ENCODE measurements at regions not wholly inside any gene's neighbourhood (a gene's known extent, or its start where the extent isn't known, plus 50 kb on each side); places are given as distances from the start of the nearest gene placed in this dataset.

DNA sequence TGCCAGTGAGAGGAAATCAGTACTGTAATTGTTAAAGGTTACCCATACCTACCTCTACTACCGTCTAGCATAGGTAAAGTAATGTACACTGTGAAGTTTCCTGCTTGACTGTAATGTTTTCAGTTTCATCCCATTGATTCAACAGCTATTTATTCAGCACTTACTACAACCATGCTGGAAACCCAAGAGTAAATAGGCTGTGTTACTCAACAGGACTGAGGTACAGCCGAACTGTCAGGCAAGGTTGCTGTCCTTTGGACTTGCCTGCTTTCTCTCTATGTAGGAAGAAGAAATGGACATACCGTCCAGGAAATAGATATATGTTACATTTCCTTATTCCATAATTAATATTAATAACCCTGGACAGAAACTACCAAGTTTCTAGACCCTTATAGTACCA, 265.5 kb downstream of the NR2F2 start:
- peaks cover 3% of the 10 kb centered on the region for H3K4me1 ChIP-seq (ENCODE audit: control insufficient read depth, insufficient read depth, low read length)
- H3K4me3 ChIP-seq (ENCODE audit: low read depth, low read length) = no peak overlapping the region
- no peaks in the 10 kb centered on the region for H3K9me3 ChIP-seq (ENCODE audit: control insufficient read depth, insufficient read depth, low read length)
- H3K36me3 ChIP-seq (ENCODE audit: control insufficient read depth, insufficient read depth, low read length) = no peaks in the 10 kb centered on the region
- no peaks in the 10 kb centered on the region for H3K27me3 ChIP-seq (ENCODE audit: control insufficient read depth, insufficient read depth, low read length)
- no peak overlapping the region for H3K9ac ChIP-seq (ENCODE audit: low read depth, low read length)

DNA sequence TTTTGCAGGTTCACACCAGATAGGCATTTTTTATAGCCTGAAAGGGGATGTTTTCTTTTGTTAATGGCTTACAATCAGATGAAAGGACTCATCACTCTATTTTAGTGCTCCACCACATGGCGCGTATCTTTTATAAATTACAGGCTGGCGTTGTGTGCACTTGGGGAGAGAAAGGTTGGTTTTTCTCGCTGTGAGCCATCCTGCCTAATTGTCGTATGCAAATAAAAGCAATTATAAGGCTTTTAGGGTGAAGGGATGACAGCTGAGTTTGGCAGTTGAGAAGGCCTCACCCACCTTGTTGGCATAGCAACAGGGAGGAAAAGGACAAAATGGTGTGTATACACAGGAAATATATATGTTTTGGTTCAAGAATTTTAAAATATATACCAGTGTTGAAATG, 268.0 kb downstream of the NR2F2 start:
- H3K27me3 ChIP-seq (ENCODE audit: control insufficient read depth, insufficient read depth, low read length) = no peaks in the 10 kb centered on the region
- no peak overlapping the region for H3K9ac ChIP-seq (ENCODE audit: low read depth, low read length)

DNA sequence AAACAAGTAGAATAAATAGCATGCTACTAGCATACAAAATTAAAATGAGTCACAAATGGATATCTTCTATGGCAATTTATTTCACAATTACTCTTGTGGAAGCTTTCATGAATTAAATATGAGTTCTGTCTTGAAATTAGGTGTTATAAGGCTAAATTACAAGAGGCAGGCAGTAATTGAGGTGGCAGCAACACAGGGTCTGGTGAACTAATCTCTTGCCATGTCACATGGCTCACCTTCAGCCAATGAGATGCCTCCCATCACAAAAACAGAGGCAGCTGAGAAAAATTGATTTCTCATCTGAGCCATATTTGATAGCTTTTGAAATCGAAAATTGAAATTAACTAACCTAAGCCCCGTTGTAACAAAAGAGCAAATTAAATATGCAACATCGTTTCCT, 268.8 kb downstream of the NR2F2 start:
- H3K27me3 ChIP-seq (ENCODE audit: control insufficient read depth, insufficient read depth, low read length) = no peaks in the 10 kb centered on the region
- no peaks in the 10 kb centered on the region for H3K4me1 ChIP-seq (ENCODE audit: control insufficient read depth, insufficient read depth, low read length)
- H3K9ac ChIP-seq (ENCODE audit: low read depth, low read length) = no peak overlapping the region
- no peaks in the 10 kb centered on the region for H3K9me3 ChIP-seq (ENCODE audit: control insufficient read depth, insufficient read depth, low read length)
- no peak overlapping the region for H3K4me3 ChIP-seq (ENCODE audit: low read depth, low read length)
- H3K36me3 ChIP-seq (ENCODE audit: control insufficient read depth, insufficient read depth, low read length) = no peaks in the 10 kb centered on the region

More for the DNA sequence above, 268.0 kb downstream of the NR2F2 start:
- Histone ChIP-seq H3K4me3 (ENCODE audit: low read depth, low read length) (no peak overlapping the region), H3K4me1 (ENCODE audit: control insufficient read depth, insufficient read depth, low read length) (peaks cover 2% of the 10 kb centered on the region), H3K9me3 (ENCODE audit: control insufficient read depth, insufficient read depth, low read length) (no peaks in the 10 kb centered on the region), H3K36me3 (ENCODE audit: control insufficient read depth, insufficient read depth, low read length) (no peaks in the 10 kb centered on the region)

DNA sequence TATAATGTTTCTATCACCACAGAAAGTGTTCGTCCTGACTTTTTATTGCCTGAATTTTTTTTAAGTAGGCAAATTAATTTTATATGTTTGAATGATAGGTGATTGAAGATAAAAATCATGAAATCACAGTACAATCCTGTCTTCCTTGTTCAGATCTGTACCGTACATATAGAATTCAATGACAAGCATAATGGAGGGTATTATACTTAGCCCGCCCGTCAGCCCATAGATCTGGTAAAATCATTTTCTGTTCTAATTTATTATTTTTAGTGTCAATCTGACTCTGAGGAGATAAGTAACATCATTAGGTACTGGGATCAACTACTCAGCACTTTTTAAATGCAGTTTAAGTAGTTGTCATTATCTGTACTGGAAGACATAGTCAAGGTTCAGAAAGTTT, 269.9 kb downstream of the NR2F2 start:
- Histone ChIP-seq H3K9me3 (ENCODE audit: control insufficient read depth, insufficient read depth, low read length) (no peaks in the 10 kb centered on the region), H3K9ac (ENCODE audit: low read depth, low read length) (no peak overlapping the region), H3K27me3 (ENCODE audit: control insufficient read depth, insufficient read depth, low read length) (no peaks in the 10 kb centered on the region), H3K4me1 (ENCODE audit: control insufficient read depth, insufficient read depth, low read length) (no peaks in the 10 kb centered on the region), H3K4me3 (ENCODE audit: low read depth, low read length) (no peak overlapping the region), H3K36me3 (ENCODE audit: control insufficient read depth, insufficient read depth, low read length) (no peaks in the 10 kb centered on the region)

DNA sequence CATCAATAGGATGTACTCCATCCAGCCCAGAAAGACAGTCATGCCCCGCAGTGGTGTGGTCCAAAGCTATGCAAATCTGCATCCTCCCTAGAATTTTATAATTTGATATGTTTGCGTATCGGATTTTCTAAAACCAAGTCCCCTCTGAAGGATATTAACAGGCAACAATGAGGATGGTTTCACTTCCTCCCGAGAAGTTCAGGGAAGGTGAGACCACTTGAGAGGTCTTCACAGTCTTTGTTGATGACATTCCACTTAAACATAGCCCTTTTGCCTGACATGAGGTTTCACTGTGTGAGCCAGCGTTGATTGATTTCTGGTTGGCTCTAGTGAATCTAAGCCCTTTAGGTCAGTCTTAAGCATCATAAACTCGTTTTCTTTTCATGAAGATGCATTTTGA, 276.1 kb downstream of the NR2F2 start:
- Histone ChIP-seq H3K9me3 (ENCODE audit: control insufficient read depth, insufficient read depth, low read length) (no peaks in the 10 kb centered on the region), H3K4me1 (ENCODE audit: control insufficient read depth, insufficient read depth, low read length) (no peaks in the 10 kb centered on the region), H3K4me3 (ENCODE audit: low read depth, low read length) (no peak overlapping the region), H3K36me3 (ENCODE audit: control insufficient read depth, insufficient read depth, low read length) (no peaks in the 10 kb centered on the region), H3K27me3 (ENCODE audit: control insufficient read depth, insufficient read depth, low read length) (no peaks in the 10 kb centered on the region), H3K9ac (ENCODE audit: low read depth, low read length) (no peak overlapping the region)

DNA sequence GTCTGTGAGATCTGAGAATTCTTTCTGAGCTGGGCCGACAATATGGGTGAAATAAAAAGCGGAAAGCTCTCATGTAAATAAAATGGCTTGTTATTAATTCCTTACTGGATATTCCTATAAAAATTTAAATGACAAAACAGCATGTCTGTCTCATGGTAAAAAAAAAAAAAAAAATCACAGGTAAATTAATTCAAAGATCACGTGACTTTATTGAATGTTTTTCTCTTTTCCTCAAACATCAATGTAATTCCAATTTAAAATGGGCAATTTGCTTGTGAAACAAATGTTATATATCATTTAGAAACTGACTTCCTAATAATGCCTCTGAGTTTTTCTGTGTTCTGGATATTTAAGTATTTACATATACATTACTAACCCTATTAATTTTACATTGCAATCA, 280.3 kb downstream of the NR2F2 start:
- Histone ChIP-seq H3K27me3 (ENCODE audit: control insufficient read depth, insufficient read depth, low read length) (no peaks in the 10 kb centered on the region), H3K4me1 (ENCODE audit: control insufficient read depth, insufficient read depth, low read length) (no peaks in the 10 kb centered on the region), H3K4me3 (ENCODE audit: low read depth, low read length) (no peak overlapping the region), H3K36me3 (ENCODE audit: control insufficient read depth, insufficient read depth, low read length) (no peaks in the 10 kb centered on the region), H3K9ac (ENCODE audit: low read depth, low read length) (no peak overlapping the region), H3K9me3 (ENCODE audit: control insufficient read depth, insufficient read depth, low read length) (no peaks in the 10 kb centered on the region)

DNA sequence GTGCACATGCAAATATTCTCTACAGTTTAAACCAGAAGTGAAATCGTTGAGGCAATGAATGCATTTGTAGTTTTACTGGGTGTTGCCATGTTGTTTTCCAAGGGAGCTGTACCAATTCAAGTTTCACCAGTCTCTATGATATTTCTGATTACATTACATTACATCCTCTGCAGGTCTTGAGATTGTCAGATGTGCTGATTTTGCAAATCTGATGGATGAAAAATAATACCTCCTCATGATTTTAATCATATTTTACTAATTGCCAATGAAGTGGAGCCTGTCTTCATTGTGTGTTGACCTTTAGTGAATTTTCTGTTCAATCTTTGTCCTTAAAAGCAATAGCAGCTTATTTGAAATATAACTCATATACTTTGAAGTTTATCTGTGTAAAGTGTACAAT, 282.4 kb downstream of the NR2F2 start:
- Histone ChIP-seq H3K4me3 (ENCODE audit: low read depth, low read length) (no peak overlapping the region), H3K27me3 (ENCODE audit: control insufficient read depth, insufficient read depth, low read length) (no peaks in the 10 kb centered on the region)

DNA sequence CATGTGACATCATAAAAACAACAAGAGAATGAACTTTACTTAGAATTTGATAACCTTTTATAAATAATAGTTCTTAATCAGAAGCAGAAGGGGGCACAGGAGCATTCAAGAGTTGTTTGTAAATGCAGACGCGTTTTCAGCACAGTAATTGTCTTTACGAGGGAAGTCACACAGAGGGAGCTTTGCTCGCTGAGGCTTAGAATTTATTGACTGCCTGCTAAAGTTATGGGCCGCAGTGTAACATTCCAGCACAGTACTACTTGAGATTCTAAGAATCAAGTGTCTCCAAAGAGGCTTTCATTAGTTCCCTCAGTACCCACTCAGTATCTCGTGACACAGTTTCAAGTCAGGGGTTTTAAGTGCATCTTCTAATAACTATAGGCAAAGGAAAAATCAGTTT, 288.7 kb downstream of the NR2F2 start:
- Histone ChIP-seq H3K9ac (ENCODE audit: low read depth, low read length) (no peak overlapping the region), H3K27me3 (ENCODE audit: control insufficient read depth, insufficient read depth, low read length) (no peaks in the 10 kb centered on the region), H3K9me3 (ENCODE audit: control insufficient read depth, insufficient read depth, low read length) (no peaks in the 10 kb centered on the region), H3K4me1 (ENCODE audit: control insufficient read depth, insufficient read depth, low read length) (peaks cover 12% of the 10 kb centered on the region), H3K36me3 (ENCODE audit: control insufficient read depth, insufficient read depth, low read length) (no peaks in the 10 kb centered on the region), H3K4me3 (ENCODE audit: low read depth, low read length) (no peak overlapping the region)

More for the DNA sequence above, 282.4 kb downstream of the NR2F2 start:
- Histone ChIP-seq H3K4me1 (ENCODE audit: control insufficient read depth, insufficient read depth, low read length) (no peaks in the 10 kb centered on the region), H3K9me3 (ENCODE audit: control insufficient read depth, insufficient read depth, low read length) (no peaks in the 10 kb centered on the region), H3K9ac (ENCODE audit: low read depth, low read length) (no peak overlapping the region), H3K36me3 (ENCODE audit: control insufficient read depth, insufficient read depth, low read length) (no peaks in the 10 kb centered on the region)

DNA sequence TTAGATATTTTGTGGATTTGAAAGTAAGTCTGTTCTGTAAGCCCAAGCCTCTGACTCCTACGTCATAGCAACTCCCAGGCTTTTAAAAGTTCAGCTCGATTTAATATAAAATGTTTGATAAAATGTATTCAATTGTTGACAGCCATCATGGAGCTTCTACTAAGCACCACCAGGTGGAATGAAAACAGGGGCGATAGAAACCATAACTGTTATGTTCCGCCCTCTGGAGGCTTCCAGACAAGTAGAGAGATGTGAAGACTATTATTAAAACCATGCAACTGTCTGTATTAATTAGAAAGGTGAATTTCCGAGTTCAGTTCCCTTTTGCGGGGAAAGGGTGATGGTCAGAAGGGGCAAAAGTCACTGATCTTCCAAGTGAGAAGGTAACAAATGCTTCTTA, 292.2 kb downstream of the NR2F2 start:
- Histone ChIP-seq H3K4me3 (ENCODE audit: low read depth, low read length) (no peak overlapping the region), H3K27me3 (ENCODE audit: control insufficient read depth, insufficient read depth, low read length) (no peaks in the 10 kb centered on the region), H3K4me1 (ENCODE audit: control insufficient read depth, insufficient read depth, low read length) (peaks cover 12% of the 10 kb centered on the region), H3K9me3 (ENCODE audit: control insufficient read depth, insufficient read depth, low read length) (no peaks in the 10 kb centered on the region), H3K36me3 (ENCODE audit: control insufficient read depth, insufficient read depth, low read length) (no peaks in the 10 kb centered on the region), H3K9ac (ENCODE audit: low read depth, low read length) (no peak overlapping the region)

DNA sequence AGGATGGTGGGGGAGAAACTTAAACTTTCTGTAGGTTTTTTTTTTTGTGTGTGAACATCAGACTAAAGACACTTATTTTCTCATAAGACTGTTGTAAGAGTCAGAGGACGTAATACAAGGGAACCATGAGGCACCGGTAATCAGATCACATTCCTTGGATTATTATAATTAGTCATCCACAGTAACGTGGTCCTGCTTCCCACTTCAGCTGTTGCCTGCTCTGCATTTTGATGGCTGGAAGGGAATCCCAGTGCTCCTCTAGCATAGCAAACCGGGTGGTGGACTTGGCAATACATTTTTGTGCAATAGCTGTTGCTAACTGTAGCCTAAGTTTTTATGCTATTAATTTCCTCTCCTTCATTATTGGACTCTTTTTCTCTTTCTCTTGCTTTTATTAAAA, 294.8 kb downstream of the NR2F2 start:
- Histone ChIP-seq H3K27me3 (ENCODE audit: control insufficient read depth, insufficient read depth, low read length) (no peaks in the 10 kb centered on the region), H3K9ac (ENCODE audit: low read depth, low read length) (no peak overlapping the region), H3K4me3 (ENCODE audit: low read depth, low read length) (no peak overlapping the region), H3K9me3 (ENCODE audit: control insufficient read depth, insufficient read depth, low read length) (no peaks in the 10 kb centered on the region), H3K36me3 (ENCODE audit: control insufficient read depth, insufficient read depth, low read length) (no peaks in the 10 kb centered on the region), H3K4me1 (ENCODE audit: control insufficient read depth, insufficient read depth, low read length) (no peaks in the 10 kb centered on the region)

DNA sequence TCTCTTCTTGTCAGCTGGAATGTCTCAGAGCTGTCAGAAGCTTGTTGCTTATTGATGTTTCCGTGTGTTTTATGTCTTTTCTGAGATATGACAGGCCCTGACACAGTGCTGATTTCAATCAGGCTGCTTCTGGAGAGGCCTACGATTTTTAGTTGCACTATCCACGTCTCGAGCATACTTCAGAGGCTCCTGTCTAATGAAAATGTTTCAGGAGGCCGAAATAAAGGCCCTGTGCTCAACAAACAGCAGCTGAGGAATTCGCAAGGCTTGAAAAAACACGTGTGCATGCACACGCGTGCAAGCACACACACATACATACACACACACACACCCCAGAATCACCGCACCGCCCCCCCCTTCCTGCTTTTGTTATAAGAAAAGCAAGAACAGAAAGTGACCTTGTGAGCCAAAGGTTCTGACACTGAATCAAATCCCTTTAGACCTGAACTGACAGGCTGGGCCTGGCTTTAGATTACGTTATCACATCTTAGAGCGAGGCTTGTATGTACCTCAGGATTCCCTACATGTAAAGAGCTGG, 296.6 kb downstream of the NR2F2 start:
- no peak overlapping the region for H3K9ac ChIP-seq (ENCODE audit: low read depth, low read length)

DNA sequence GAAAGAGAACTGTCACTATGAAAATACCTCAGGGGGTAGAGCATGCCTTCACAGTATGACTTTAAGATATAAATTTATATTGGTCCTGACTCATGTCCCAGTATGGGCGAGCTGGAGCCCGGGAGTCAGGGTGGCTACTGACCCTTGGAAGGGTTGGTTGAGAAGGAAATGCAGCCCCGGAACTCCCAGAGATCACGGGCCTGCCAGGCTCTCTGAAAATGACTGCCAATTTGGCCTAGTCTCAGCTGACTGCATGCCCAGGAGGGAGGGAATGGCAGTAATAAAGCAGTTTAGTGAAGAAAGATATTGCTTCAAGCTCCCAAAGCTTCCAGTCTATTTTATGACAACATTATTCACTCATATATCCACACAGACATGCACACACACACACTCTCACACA, 299.0 kb downstream of the NR2F2 start:
- Histone ChIP-seq H3K4me3 (ENCODE audit: low read depth, low read length) (no peak overlapping the region), H3K36me3 (ENCODE audit: control insufficient read depth, insufficient read depth, low read length) (no peaks in the 10 kb centered on the region), H3K4me1 (ENCODE audit: control insufficient read depth, insufficient read depth, low read length) (no peaks in the 10 kb centered on the region), H3K27me3 (ENCODE audit: control insufficient read depth, insufficient read depth, low read length) (no peaks in the 10 kb centered on the region), H3K9me3 (ENCODE audit: control insufficient read depth, insufficient read depth, low read length) (no peaks in the 10 kb centered on the region), H3K9ac (ENCODE audit: low read depth, low read length) (no peak overlapping the region)

More for the DNA sequence above, 296.6 kb downstream of the NR2F2 start:
- H3K4me3 ChIP-seq (ENCODE audit: low read depth, low read length) = no peak overlapping the region
- no peaks in the 10 kb centered on the region for H3K27me3 ChIP-seq (ENCODE audit: control insufficient read depth, insufficient read depth, low read length)
- no peaks in the 10 kb centered on the region for H3K4me1 ChIP-seq (ENCODE audit: control insufficient read depth, insufficient read depth, low read length)
- no peaks in the 10 kb centered on the region for H3K9me3 ChIP-seq (ENCODE audit: control insufficient read depth, insufficient read depth, low read length)
- H3K36me3 ChIP-seq (ENCODE audit: control insufficient read depth, insufficient read depth, low read length) = no peaks in the 10 kb centered on the region
